Uterus (tissue), 3 donors: ENCODE measurements at regions not wholly inside any gene's neighbourhood (a gene's known extent, or its start where the extent isn't known, plus 50 kb on each side); places are given as distances from the start of the nearest gene placed in this dataset.

Source experiments
- DNase-seq, 2 donors: peaks; one replicate each; pipeline ENCODE4 v3.0.0-alpha.2; 2019 to 2020
- H3K27ac ChIP-seq, 2 donors: fragments of 200-600 bp; sonication (generic); 1 replicate in 1 of 2; 2 replicates in 1 of 2; pipeline ENCODE4 v1.5.1; 2016 to 2018
- H3K27me3 ChIP-seq, 2 donors: fragments of 200-600 bp; sonication (generic); one replicate each; pipeline ENCODE4 v1.5.1; 2018 to 2019; ENCODE audit warnings: control low read depth in 1 of 2
- H3K36me3 ChIP-seq, 2 donors: fragments of 200-600 bp; sonication (generic); one replicate each; pipeline ENCODE4 v1.5.1; 2019; ENCODE audit warnings: control low read depth in 1 of 2
- H3K4me1 ChIP-seq, 2 donors: fragments of 200-600 bp; sonication (generic); one replicate each; pipeline ENCODE4 v1.5.1; 2018 to 2019; ENCODE audit warnings: control low read depth in 1 of 2
- H3K4me3 ChIP-seq, 2 donors: fragments of 200-600 bp; sonication (generic); 1 replicate in 1 of 2; 2 replicates in 1 of 2; pipeline ENCODE4 v1.5.1; 2018 to 2019; ENCODE audit warnings: mild to moderate bottlenecking in 1 of 2
- H3K9me3 ChIP-seq, 2 donors: fragments of 200-600 bp; sonication (generic); one replicate each; pipeline ENCODE4 v1.5.1; 2019; ENCODE audit warnings: control low read depth in 1 of 2
- POLR2A ChIP-seq, 2 donors: fragments of 450-650 bp; IDR thresholded peaks; one replicate each; pipeline ENCODE4 v1.6.1; 2016; ENCODE audit warnings: antibody characterized with exemption in 2 of 2, mild to moderate bottlenecking in 1 of 2, moderate library complexity in 1 of 2
- intact Hi-C: fragments of 100-400 bp; cut with DNase I; formaldehyde crosslinking; loops from one replicate; pipeline ENCODE4 v1.15.1; 2023; ENCODE audit warnings: low total_unique reads
- TF ChIP-seq, protein P1 (sequence below), 4 experiments: fragments of 200-600 bp in 2 of 4; fragments of 450-650 bp in 2 of 4; sonication (generic) in 2 of 4; IDR thresholded peaks; one replicate each; pipeline ENCODE4 v1.5.1; 2016 to 2019; ENCODE audit warnings: antibody characterized with exemption in 4 of 4, mild to moderate bottlenecking in 2 of 4, moderate library complexity in 1 of 4
- donor health status: DM: yes; HTN: yes; CAD: no.

DNA sequence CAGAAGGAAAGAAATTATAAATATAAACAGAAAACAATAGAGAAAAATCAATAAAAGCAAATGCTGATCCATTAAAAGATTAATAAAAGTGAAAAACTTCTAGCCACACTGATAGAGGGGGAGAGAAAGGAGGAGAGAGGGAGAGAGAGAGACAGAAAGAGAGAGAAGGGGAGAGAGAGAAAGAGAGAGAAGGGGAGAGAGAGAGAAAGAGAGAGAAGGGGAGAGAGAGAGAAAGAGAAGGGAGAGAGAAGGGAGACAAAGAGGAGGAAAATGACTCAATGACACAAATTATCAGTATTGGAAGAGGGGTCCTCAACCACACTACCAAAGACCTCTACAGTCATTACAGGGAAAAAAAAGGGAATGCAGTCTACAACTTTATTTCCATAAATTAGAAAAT lies 94.4 kb upstream of the VIPR2 start:
- Histone ChIP-seq H3K9me3 (no peaks in the 10 kb centered on the region), H3K4me3 (no peak overlapping the region), H3K27ac (no peak overlapping the region), H3K4me1 (no peaks in the 10 kb centered on the region), H3K36me3 (no peaks in the 10 kb centered on the region), H3K27me3 (no peaks in the 10 kb centered on the region)
- TF ChIP-seq, protein P1, sequence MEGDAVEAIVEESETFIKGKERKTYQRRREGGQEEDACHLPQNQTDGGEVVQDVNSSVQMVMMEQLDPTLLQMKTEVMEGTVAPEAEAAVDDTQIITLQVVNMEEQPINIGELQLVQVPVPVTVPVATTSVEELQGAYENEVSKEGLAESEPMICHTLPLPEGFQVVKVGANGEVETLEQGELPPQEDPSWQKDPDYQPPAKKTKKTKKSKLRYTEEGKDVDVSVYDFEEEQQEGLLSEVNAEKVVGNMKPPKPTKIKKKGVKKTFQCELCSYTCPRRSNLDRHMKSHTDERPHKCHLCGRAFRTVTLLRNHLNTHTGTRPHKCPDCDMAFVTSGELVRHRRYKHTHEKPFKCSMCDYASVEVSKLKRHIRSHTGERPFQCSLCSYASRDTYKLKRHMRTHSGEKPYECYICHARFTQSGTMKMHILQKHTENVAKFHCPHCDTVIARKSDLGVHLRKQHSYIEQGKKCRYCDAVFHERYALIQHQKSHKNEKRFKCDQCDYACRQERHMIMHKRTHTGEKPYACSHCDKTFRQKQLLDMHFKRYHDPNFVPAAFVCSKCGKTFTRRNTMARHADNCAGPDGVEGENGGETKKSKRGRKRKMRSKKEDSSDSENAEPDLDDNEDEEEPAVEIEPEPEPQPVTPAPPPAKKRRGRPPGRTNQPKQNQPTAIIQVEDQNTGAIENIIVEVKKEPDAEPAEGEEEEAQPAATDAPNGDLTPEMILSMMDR (IDR thresholded peaks at IDR 0.05): no peak
- TF ChIP-seq POLR2A (IDR thresholded peaks at IDR 0.05): no peak
- intact Hi-C loops: no loop called here
- no peak for DNase-seq

DNA sequence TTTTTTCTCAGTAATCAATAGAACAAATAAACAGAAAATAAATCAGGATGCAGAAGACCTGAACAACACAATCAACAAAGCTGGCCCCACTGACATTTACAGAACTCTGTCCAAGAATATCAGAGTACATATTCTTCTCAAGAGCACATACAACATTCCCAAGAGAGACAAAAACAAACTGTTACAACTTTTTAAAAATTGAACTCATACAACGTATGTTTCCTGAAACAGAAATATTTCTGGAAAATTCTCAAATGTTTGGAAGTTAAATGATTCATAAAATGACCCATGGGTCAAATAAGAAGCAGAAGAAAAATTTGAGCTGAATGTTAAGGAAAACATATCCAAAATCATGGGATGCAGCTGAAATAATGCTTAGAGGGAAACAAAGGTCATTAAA lies 93.9 kb upstream of the VIPR2 start:
- DNase-seq: no peak
- Histone ChIP-seq H3K4me1 (no peaks in the 10 kb centered on the region), H3K36me3 (no peaks in the 10 kb centered on the region), H3K27ac (no peak overlapping the region), H3K4me3 (no peak overlapping the region), H3K27me3 (no peaks in the 10 kb centered on the region), H3K9me3 (no peaks in the 10 kb centered on the region)
- no peak for TF ChIP-seq POLR2A (IDR thresholded peaks at IDR 0.05)
- TF ChIP-seq, protein P1 (IDR thresholded peaks at IDR 0.05): no peak
- intact Hi-C loops: no loop called here

DNA sequence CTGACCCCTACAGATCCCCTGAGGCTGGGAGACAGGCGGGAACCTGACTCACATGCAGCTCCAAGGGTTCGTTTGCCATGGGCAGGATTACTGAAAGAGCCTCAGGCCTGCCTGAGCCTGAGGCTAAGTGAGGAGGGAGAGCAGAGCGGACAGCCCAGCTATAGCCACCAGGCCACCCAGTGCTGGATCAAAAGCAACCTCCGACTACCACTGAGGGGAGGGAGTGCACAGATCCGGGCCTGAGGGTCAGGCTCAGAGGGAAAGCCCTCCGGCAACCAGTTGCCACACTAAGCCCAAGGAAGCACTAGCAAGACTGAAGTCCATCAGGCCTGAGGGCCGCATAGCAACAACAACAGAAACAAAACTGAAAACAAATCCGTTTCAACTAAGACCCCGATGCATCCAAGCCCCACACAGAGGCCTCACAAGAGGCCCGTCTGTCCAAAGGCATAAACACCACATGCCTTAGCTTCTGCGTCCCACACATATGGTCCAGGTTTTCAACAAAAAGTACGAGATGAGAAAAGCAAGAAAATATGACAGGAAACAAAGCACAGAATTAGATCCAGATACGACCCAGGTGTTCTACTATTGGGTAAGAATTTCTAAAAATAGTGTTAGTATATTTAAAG lies 92.5 kb upstream of the VIPR2 start:
- no peaks in the 10 kb centered on the region for H3K27me3 ChIP-seq
- no peaks in the 10 kb centered on the region for H3K9me3 ChIP-seq
- no peak overlapping the region for H3K4me3 ChIP-seq
- no peaks in the 10 kb centered on the region for H3K4me1 ChIP-seq
- intact Hi-C loops: no loop called here
- no peak for TF ChIP-seq POLR2A (IDR thresholded peaks at IDR 0.05)
- TF ChIP-seq, protein P1 (IDR thresholded peaks at IDR 0.05): no peak
- DNase-seq: no peak
- peak overlapping the region in 1 of 2 donors; percentile 50 for H3K27ac ChIP-seq
- no peaks in the 10 kb centered on the region for H3K36me3 ChIP-seq

GRCh38 chr7:159231017-159231416 lies 86.3 kb upstream of the VIPR2 start:
- intact Hi-C loops: no loop called here
- TF ChIP-seq, protein P1 (IDR thresholded peaks at IDR 0.05): no peak
- no peak for TF ChIP-seq POLR2A (IDR thresholded peaks at IDR 0.05)
- no peaks in the 10 kb centered on the region for H3K36me3 ChIP-seq
- no peak for DNase-seq
- H3K9me3 ChIP-seq: no peaks in the 10 kb centered on the region
- no peak overlapping the region for H3K4me3 ChIP-seq
- no peaks in the 10 kb centered on the region for H3K27me3 ChIP-seq
- no peaks in the 10 kb centered on the region for H3K4me1 ChIP-seq
- no peak overlapping the region for H3K27ac ChIP-seq

DNA sequence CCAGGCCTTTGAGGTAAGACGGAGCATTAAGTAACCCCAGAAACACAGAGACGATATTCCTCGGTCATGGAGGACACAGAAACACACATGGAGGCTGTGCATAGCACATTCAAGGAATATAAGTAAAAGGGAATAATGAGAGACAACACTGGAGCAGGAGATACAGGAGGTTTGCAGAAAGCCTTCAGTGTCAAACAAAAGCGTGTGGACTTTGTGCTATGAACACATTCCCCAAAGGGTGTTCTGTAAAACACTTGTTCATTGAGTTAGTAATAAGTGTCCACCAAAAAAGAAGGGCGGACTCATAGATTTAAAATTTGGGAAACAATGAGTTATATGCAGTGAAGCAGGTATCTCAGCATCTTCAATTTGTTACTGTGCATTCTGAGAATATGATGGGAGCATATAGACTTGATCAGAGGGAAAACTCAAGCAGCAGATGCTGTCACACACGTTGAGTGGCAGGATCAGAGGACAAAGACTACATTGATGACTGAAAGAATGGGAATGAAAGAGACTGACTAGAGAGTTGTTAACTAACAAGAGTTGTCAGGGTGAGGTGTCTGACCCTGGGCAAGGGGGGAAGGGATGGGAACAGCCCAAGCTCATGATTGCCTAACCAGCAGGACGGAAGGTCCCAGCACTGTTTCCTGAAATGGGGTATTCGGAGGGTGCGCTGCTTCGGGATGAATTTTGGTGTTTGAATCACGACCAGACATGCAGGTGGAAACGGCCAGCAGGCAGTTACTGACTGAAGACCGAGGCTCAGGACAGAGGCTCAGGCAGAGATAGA lies 85.2 kb upstream of the VIPR2 start:
- H3K4me3 ChIP-seq: no peak overlapping the region
- no peaks in the 10 kb centered on the region for H3K4me1 ChIP-seq
- no peaks in the 10 kb centered on the region for H3K36me3 ChIP-seq
- H3K27me3 ChIP-seq: no peaks in the 10 kb centered on the region
- no peak overlapping the region for H3K27ac ChIP-seq
- intact Hi-C loops: no loop called here
- no peaks in the 10 kb centered on the region for H3K9me3 ChIP-seq
- TF ChIP-seq, protein P1 (IDR thresholded peaks at IDR 0.05): no peak
- no peak for TF ChIP-seq POLR2A (IDR thresholded peaks at IDR 0.05)
- DNase-seq: no peak
